Panc1 (cell line): ENCODE measurements at regions not wholly inside any gene's neighbourhood (a gene's known extent, or its start where the extent isn't known, plus 50 kb on each side); places are given as distances from the start of the nearest gene placed in this dataset.

Experiments
- CTCF ChIP-seq: fragments of 450-650 bp; IDR thresholded peaks from 2 replicates; pipeline ENCODE4 v1.5.1; 2017; ENCODE audit warnings: mild to moderate bottlenecking
- POLR2AphosphoS5 ChIP-seq: IDR thresholded peaks from 2 replicates; pipeline ENCODE4 v1.6.1; 2012; ENCODE audit warnings: mild to moderate bottlenecking, low read depth, low read length, moderate library complexity
- TF ChIP-seq, protein P1 (sequence below), 2 experiments: IDR thresholded peaks; 2 replicates each; pipeline ENCODE4 v1.6.1; 2011 to 2012; ENCODE audit warnings: low read depth in 2 of 2, control low read depth in 1 of 2, low read length in 1 of 2, mild to moderate bottlenecking in 1 of 2, moderate library complexity in 1 of 2; ENCODE audit not compliant: insufficient read depth in 1 of 2

GRCh38 chr15:31606931-31607497 is 280.4 kb downstream of the KLF13 start:
- no peak for TF ChIP-seq CTCF
- TF ChIP-seq POLR2AphosphoS5 = no peak
- TF ChIP-seq, protein P1, sequence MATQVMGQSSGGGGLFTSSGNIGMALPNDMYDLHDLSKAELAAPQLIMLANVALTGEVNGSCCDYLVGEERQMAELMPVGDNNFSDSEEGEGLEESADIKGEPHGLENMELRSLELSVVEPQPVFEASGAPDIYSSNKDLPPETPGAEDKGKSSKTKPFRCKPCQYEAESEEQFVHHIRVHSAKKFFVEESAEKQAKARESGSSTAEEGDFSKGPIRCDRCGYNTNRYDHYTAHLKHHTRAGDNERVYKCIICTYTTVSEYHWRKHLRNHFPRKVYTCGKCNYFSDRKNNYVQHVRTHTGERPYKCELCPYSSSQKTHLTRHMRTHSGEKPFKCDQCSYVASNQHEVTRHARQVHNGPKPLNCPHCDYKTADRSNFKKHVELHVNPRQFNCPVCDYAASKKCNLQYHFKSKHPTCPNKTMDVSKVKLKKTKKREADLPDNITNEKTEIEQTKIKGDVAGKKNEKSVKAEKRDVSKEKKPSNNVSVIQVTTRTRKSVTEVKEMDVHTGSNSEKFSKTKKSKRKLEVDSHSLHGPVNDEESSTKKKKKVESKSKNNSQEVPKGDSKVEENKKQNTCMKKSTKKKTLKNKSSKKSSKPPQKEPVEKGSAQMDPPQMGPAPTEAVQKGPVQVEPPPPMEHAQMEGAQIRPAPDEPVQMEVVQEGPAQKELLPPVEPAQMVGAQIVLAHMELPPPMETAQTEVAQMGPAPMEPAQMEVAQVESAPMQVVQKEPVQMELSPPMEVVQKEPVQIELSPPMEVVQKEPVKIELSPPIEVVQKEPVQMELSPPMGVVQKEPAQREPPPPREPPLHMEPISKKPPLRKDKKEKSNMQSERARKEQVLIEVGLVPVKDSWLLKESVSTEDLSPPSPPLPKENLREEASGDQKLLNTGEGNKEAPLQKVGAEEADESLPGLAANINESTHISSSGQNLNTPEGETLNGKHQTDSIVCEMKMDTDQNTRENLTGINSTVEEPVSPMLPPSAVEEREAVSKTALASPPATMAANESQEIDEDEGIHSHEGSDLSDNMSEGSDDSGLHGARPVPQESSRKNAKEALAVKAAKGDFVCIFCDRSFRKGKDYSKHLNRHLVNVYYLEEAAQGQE (IDR thresholded peaks at IDR 0.05; ENCODE audit: insufficient read depth in 1 of 2, low read depth in 2 of 2, low read length in 1 of 2) = no peak
